T47D (cell line): ENCODE measurements at regions not wholly inside any gene's neighbourhood (a gene's known extent, or its start where the extent isn't known, plus 50 kb on each side); places are given as distances from the start of the nearest gene placed in this dataset.

Source experiments
- DNase-seq, 2 experiments: peaks; one replicate each; pipeline versions ENCODE4 v3.0.0 to v3.0.0-alpha.2; 2011 to 2012; ENCODE audit warnings: low read depth in 1 of 2, low spot score in 1 of 2
- JUND ChIP-seq: IDR thresholded peaks from 2 replicates; pipeline ENCODE4 v1.6.1; 2012; ENCODE audit warnings: low read depth
- in situ Hi-C: cut with HindIII; loops from 2 replicates; pipeline ENCODE4 v1.10.0; 2016; ENCODE audit warnings: low sequenced_read_pairs, low pct_unique_long_range_greater_than_20kb

GRCh38 chr21:28444557-28444956 lies 548.1 kb downstream of the LTN1 start:
- no peak for DNase-seq
- in situ Hi-C loops: no loop called here

GRCh38 chr21:28444111-28444510 lies 548.6 kb downstream of the LTN1 start:
- no peak for DNase-seq
- no peak for TF ChIP-seq JUND
- in situ Hi-C loops: no loop called here

More at GRCh38 chr21:28444557-28444956, 548.1 kb downstream of the LTN1 start:
- no peak for TF ChIP-seq JUND

GRCh38 chr21:28442624-28443023 lies 550.1 kb downstream of the LTN1 start:
- in situ Hi-C loops: no loop called here

GRCh38 chr21:28442085-28442484 lies 550.6 kb downstream of the LTN1 start:
- no peak for TF ChIP-seq JUND
- in situ Hi-C loops: no loop called here
- DNase-seq: no peak

More at GRCh38 chr21:28442624-28443023, 550.1 kb downstream of the LTN1 start:
- DNase-seq: no peak
- no peak for TF ChIP-seq JUND

GRCh38 chr21:28439788-28440187 lies 552.9 kb downstream of the LTN1 start:
- no peak for TF ChIP-seq JUND
- in situ Hi-C loops: no loop called here
- DNase-seq: no peak

- in situ Hi-C loops: no loop called here
- no peak for TF ChIP-seq JUND
Measured at GRCh38 chr21:28439251-28439650, 553.4 kb downstream of the LTN1 start.

GRCh38 chr21:28437061-28437460 lies 555.6 kb downstream of the LTN1 start:
- in situ Hi-C loops: no loop called here
- no peak for TF ChIP-seq JUND
- DNase-seq: no peak

More at GRCh38 chr21:28439251-28439650, 553.4 kb downstream of the LTN1 start:
- no peak for DNase-seq

- no peak for TF ChIP-seq JUND
- DNase-seq: no peak
- in situ Hi-C loops: no loop called here
Measured at GRCh38 chr21:28436286-28436932, 556.3 kb downstream of the LTN1 start.

- in situ Hi-C loops: no loop called here
- no peak for DNase-seq
Measured at GRCh38 chr21:28431527-28432200, 561.0 kb downstream of the LTN1 start.

GRCh38 chr21:28431022-28431421 lies 561.7 kb downstream of the LTN1 start:
- no peak for TF ChIP-seq JUND
- no peak for DNase-seq
- in situ Hi-C loops: no loop called here

More at GRCh38 chr21:28431527-28432200, 561.0 kb downstream of the LTN1 start:
- TF ChIP-seq JUND: no peak

- TF ChIP-seq JUND: no peak
- in situ Hi-C loops: no loop called here
Measured at GRCh38 chr21:28429161-28429560, 563.5 kb downstream of the LTN1 start.

GRCh38 chr21:28427394-28428022 lies 565.2 kb downstream of the LTN1 start:
- no peak for TF ChIP-seq JUND
- in situ Hi-C loops: no loop called here
- no peak for DNase-seq

More at GRCh38 chr21:28429161-28429560, 563.5 kb downstream of the LTN1 start:
- DNase-seq: no peak

- in situ Hi-C loops: no loop called here
- no peak for DNase-seq
- no peak for TF ChIP-seq JUND
Measured at GRCh38 chr21:28426545-28426944, 566.1 kb downstream of the LTN1 start.
